Neural progenitor cell (in vitro differentiated cells): ENCODE measurements at regions not wholly inside any gene's neighbourhood (a gene's known extent, or its start where the extent isn't known, plus 50 kb on each side); places are given as distances from the start of the nearest gene placed in this dataset.

Experiments
- DNase-seq: peaks from one replicate; pipeline ENCODE4 v3.0.0-alpha.2; 2016; ENCODE audit warnings: low spot score
- H2AFZ ChIP-seq: fragments of 200-600 bp; sonication (generic); replicated peaks from 2 replicates; pipeline ENCODE4 v1.6.1; 2016; ENCODE audit warnings: antibody characterized with exemption
- H3F3A ChIP-seq: fragments of 200-600 bp; sonication (generic); 2 replicates; pipeline ENCODE4 v1.6.1; 2016; ENCODE audit warnings: antibody characterized with exemption, low read depth
- H3K27ac ChIP-seq: fragments of 200-600 bp; sonication (generic); 2 replicates; pipeline ENCODE4 v1.5.1; 2016; ENCODE audit warnings: mild to moderate bottlenecking
- H3K27me3 ChIP-seq: fragments of 200-600 bp; sonication (generic); 2 replicates; pipeline ENCODE4 v1.6.1; 2016; ENCODE audit warnings: mild to moderate bottlenecking, moderate library complexity
- H3K36me3 ChIP-seq: fragments of 200-600 bp; sonication (generic); 2 replicates; pipeline ENCODE4 v1.5.1; 2016
- H3K4me1 ChIP-seq: fragments of 200-600 bp; sonication (generic); 2 replicates; pipeline ENCODE4 v1.6.1; 2016; ENCODE audit warnings: mixed run types
- H3K4me2 ChIP-seq: fragments of 200-600 bp; sonication (generic); 2 replicates; pipeline ENCODE4 v1.6.1; 2016
- H3K4me3 ChIP-seq: fragments of 200-600 bp; sonication (generic); 2 replicates; pipeline ENCODE4 v1.5.1; 2016
- H3K79me2 ChIP-seq: fragments of 200-600 bp; sonication (generic); 2 replicates; pipeline ENCODE4 v1.6.1; 2016; ENCODE audit warnings: low read depth
- H3K9ac ChIP-seq: fragments of 200-600 bp; sonication (generic); 2 replicates; pipeline ENCODE4 v1.6.1; 2016
- H3K9me3 ChIP-seq: fragments of 200-600 bp; sonication (generic); 2 replicates; pipeline ENCODE4 v1.5.1; 2016; ENCODE audit warnings: low read depth
- H4K20me1 ChIP-seq: fragments of 200-600 bp; sonication (generic); 2 replicates; pipeline ENCODE4 v1.6.1; 2016; ENCODE audit warnings: low read depth
- H3K27ac Mint-ChIP-seq: 3 replicates; pipeline ENCODE4 v1.8.0; 2021; ENCODE audit warnings: mixed read lengths
- H3K27me3 Mint-ChIP-seq: 2 replicates; pipeline ENCODE4 v1.8.0; 2022; ENCODE audit warnings: low read depth, mild to moderate bottlenecking, inconsistent platforms, moderate library complexity, mixed read lengths; ENCODE audit not compliant: insufficient read depth
- H3K36me3 Mint-ChIP-seq: 3 replicates; pipeline ENCODE4 v1.8.0; 2021; ENCODE audit warnings: mixed read lengths
- H3K4me1 Mint-ChIP-seq: 3 replicates; pipeline ENCODE4 v1.8.0; 2021; ENCODE audit warnings: mixed read lengths
- H3K4me3 Mint-ChIP-seq: 3 replicates; pipeline ENCODE4 v1.8.0; 2021; ENCODE audit warnings: mild to moderate bottlenecking, moderate library complexity, mixed read lengths
- H3K9me3 Mint-ChIP-seq: 3 replicates; pipeline ENCODE4 v1.8.0; 2020; ENCODE audit warnings: mixed read lengths
- CTCF ChIP-seq: fragments of 200-600 bp; sonication (generic); IDR thresholded peaks from 2 replicates; pipeline ENCODE4 v1.5.1; 2017; ENCODE audit warnings: antibody characterized with exemption, mild to moderate bottlenecking
- EZH2 ChIP-seq: fragments of 200-600 bp; sonication (generic); IDR thresholded peaks from 2 replicates; pipeline ENCODE4 v1.6.1; 2017; ENCODE audit warnings: antibody characterized with exemption, mild to moderate bottlenecking, moderate library complexity
- EZH2phosphoT487 ChIP-seq: fragments of 200-600 bp; sonication (generic); IDR thresholded peaks from 2 replicates; pipeline ENCODE4 v1.6.1; 2017; ENCODE audit warnings: antibody characterized with exemption

- H3K4me1 ChIP-seq = peaks cover 23% of the 10 kb centered on the region
- no peak overlapping the region for H2AFZ ChIP-seq
- H3K27ac Mint-ChIP-seq = no peak overlapping the region
- no peak overlapping the region for H3K4me2 ChIP-seq
- H3K4me3 Mint-ChIP-seq = no peak overlapping the region
- H3K27ac ChIP-seq = no peak overlapping the region
- no peaks in the 10 kb centered on the region for H4K20me1 ChIP-seq
- no peaks in the 10 kb centered on the region for H3K79me2 ChIP-seq
- peaks cover 50% of the 10 kb centered on the region for H3K4me1 Mint-ChIP-seq
- H3K27me3 ChIP-seq = no peaks in the 10 kb centered on the region
- no peak overlapping the region for H3K9ac ChIP-seq
- H3K4me3 ChIP-seq = no peak overlapping the region
- TF ChIP-seq EZH2phosphoT487 (no peak), EZH2 (no peak), CTCF (no peak)
- no peaks in the 10 kb centered on the region for H3F3A ChIP-seq
- DNase-seq = no peak
- H3K36me3 ChIP-seq = no peaks in the 10 kb centered on the region
- H3K27me3 Mint-ChIP-seq = peaks cover 6% of the 10 kb centered on the region
- H3K9me3 ChIP-seq = no peaks in the 10 kb centered on the region
- no peaks in the 10 kb centered on the region for H3K36me3 Mint-ChIP-seq
- no peaks in the 10 kb centered on the region for H3K9me3 Mint-ChIP-seq
Observed at GRCh38 chr5:88094906-88095496, 173.6 kb downstream of the TMEM161B start.

GRCh38 chr5:88094403-88094802 lies 174.2 kb downstream of the TMEM161B start:
- no peaks in the 10 kb centered on the region for H3K79me2 ChIP-seq
- no peaks in the 10 kb centered on the region for H3K9me3 ChIP-seq
- no peaks in the 10 kb centered on the region for H4K20me1 ChIP-seq
- H3K27ac ChIP-seq = no peak overlapping the region
- H3K27me3 ChIP-seq = no peaks in the 10 kb centered on the region
- Mint-ChIP-seq H3K36me3 (no peaks in the 10 kb centered on the region), H3K9me3 (no peaks in the 10 kb centered on the region), H3K4me1 (peaks cover 56% of the 10 kb centered on the region), H3K4me3 (peak overlapping the region; percentile 5), H3K27ac (no peak overlapping the region), H3K27me3 (peaks cover 6% of the 10 kb centered on the region)
- H3K9ac ChIP-seq = no peak overlapping the region
- TF ChIP-seq CTCF = no peak
- no peak for TF ChIP-seq EZH2phosphoT487
- TF ChIP-seq EZH2 = no peak
- no peak overlapping the region for H2AFZ ChIP-seq
- peaks cover 4% of the 10 kb centered on the region for H3F3A ChIP-seq
- H3K4me3 ChIP-seq = no peak overlapping the region
- DNase-seq = no peak
- no peak overlapping the region for H3K4me2 ChIP-seq
- peaks cover 23% of the 10 kb centered on the region for H3K4me1 ChIP-seq
- H3K36me3 ChIP-seq = no peaks in the 10 kb centered on the region

GRCh38 chr5:88093765-88094164 lies 174.9 kb downstream of the TMEM161B start:
- Mint-ChIP-seq H3K27ac (no peak overlapping the region), H3K4me3 (no peak overlapping the region), H3K36me3 (no peaks in the 10 kb centered on the region), H3K27me3 (peaks cover 6% of the 10 kb centered on the region), H3K9me3 (no peaks in the 10 kb centered on the region), H3K4me1 (peaks cover 62% of the 10 kb centered on the region)
- no peak overlapping the region for H3K4me3 ChIP-seq
- H3K9me3 ChIP-seq = no peaks in the 10 kb centered on the region
- no peaks in the 10 kb centered on the region for H3K36me3 ChIP-seq
- no peak for DNase-seq
- H3K79me2 ChIP-seq = no peaks in the 10 kb centered on the region
- no peak for TF ChIP-seq EZH2phosphoT487
- TF ChIP-seq CTCF = no peak
- TF ChIP-seq EZH2 = no peak
- no peak overlapping the region for H3K9ac ChIP-seq
- no peak overlapping the region for H2AFZ ChIP-seq
- no peaks in the 10 kb centered on the region for H3K27me3 ChIP-seq
- no peak overlapping the region for H3K27ac ChIP-seq
- peaks cover 23% of the 10 kb centered on the region for H3K4me1 ChIP-seq
- H3F3A ChIP-seq = peaks cover 4% of the 10 kb centered on the region
- H4K20me1 ChIP-seq = no peaks in the 10 kb centered on the region
- H3K4me2 ChIP-seq = peak overlapping the region; percentile 15
